H9 (cell line): ENCODE measurements at regions not wholly inside any gene's neighbourhood (a gene's known extent, or its start where the extent isn't known, plus 50 kb on each side); places are given as distances from the start of the nearest gene placed in this dataset.

Experiments used
- DNase-seq: peaks from one replicate; pipeline ENCODE4 v3.0.0-alpha.2; 2017
- H2AFZ ChIP-seq: one replicate; pipeline ENCODE4 v1.6.1; 2013; ENCODE audit warnings: mild to moderate bottlenecking, low read length, control low read depth, moderate library complexity
- H2AK5ac ChIP-seq: 2 replicates; pipeline ENCODE4 v1.6.1; 2013; ENCODE audit warnings: low read length, control low read depth, mixed read lengths; ENCODE audit not compliant: insufficient read length
- H2BK120ac ChIP-seq: one replicate; pipeline ENCODE4 v1.6.1; 2013; ENCODE audit warnings: low read depth, mild to moderate bottlenecking, low read length, control low read depth, inconsistent platforms; ENCODE audit not compliant: poor library complexity, severe bottlenecking
- H2BK12ac ChIP-seq: 2 replicates; pipeline ENCODE4 v1.6.1; 2013; ENCODE audit warnings: low read length, control low read depth, mixed read lengths, low read depth; ENCODE audit not compliant: insufficient read length
- H2BK15ac ChIP-seq: 2 replicates; pipeline ENCODE4 v1.6.1; 2013; ENCODE audit warnings: low read depth, low read length, control low read depth
- H2BK20ac ChIP-seq: one replicate; pipeline ENCODE4 v1.6.1; 2013; ENCODE audit warnings: low read depth, mild to moderate bottlenecking, low read length, control low read depth, inconsistent platforms; ENCODE audit not compliant: poor library complexity, severe bottlenecking
- H2BK5ac ChIP-seq: 2 replicates; pipeline ENCODE4 v1.6.1; 2013; ENCODE audit warnings: low read length, control low read depth, mixed read lengths; ENCODE audit not compliant: insufficient read length
- H3K14ac ChIP-seq: 2 replicates; pipeline ENCODE4 v1.6.1; 2013; ENCODE audit warnings: low read length, control low read depth; ENCODE audit not compliant: insufficient read depth
- H3K18ac ChIP-seq: 2 replicates; pipeline ENCODE4 v1.6.1; 2013; ENCODE audit warnings: low read depth, mild to moderate bottlenecking, mixed read lengths, low read length, control low read depth; ENCODE audit not compliant: insufficient read length
- H3K23ac ChIP-seq: 2 replicates; pipeline ENCODE4 v1.6.1; 2013; ENCODE audit warnings: low read length, control low read depth, mixed read lengths, low read depth; ENCODE audit not compliant: insufficient read length
- H3K23me2 ChIP-seq: 2 replicates; pipeline ENCODE4 v1.6.1; 2013; ENCODE audit warnings: low read depth, mild to moderate bottlenecking, mixed read lengths, low read length, control low read depth; ENCODE audit not compliant: insufficient read length, poor library complexity, severe bottlenecking
- H3K27ac ChIP-seq: 2 replicates; pipeline ENCODE4 v1.5.1; 2013; ENCODE audit warnings: low read length, control low read depth, mixed read lengths, low read depth; ENCODE audit not compliant: insufficient read length
- H3K27me3 ChIP-seq: 2 replicates; pipeline ENCODE4 v1.6.1; 2013; ENCODE audit warnings: low read length, control low read depth, inconsistent platforms; ENCODE audit not compliant: insufficient read depth
- H3K4ac ChIP-seq: 2 replicates; pipeline ENCODE4 v1.6.1; 2013; ENCODE audit warnings: low read depth, mild to moderate bottlenecking, control low read depth, inconsistent platforms, low read length, moderate library complexity
- H3K4me1 ChIP-seq: 2 replicates; pipeline ENCODE4 v1.6.1; 2013; ENCODE audit warnings: low read length, control low read depth, inconsistent platforms; ENCODE audit not compliant: insufficient read depth
- H3K4me2 ChIP-seq: 2 replicates; pipeline ENCODE4 v1.6.1; 2013; ENCODE audit warnings: low read length, control low read depth, mixed read lengths; ENCODE audit not compliant: insufficient read length, insufficient read depth
- H3K56ac ChIP-seq: 2 replicates; pipeline ENCODE4 v1.6.1; 2013; ENCODE audit warnings: low read depth, mild to moderate bottlenecking, mixed read lengths, low read length, control low read depth; ENCODE audit not compliant: insufficient read length
- H3K79me1 ChIP-seq: 2 replicates; pipeline ENCODE4 v1.6.1; 2013; ENCODE audit warnings: low read depth, mild to moderate bottlenecking, moderate library complexity, low read length, control low read depth, inconsistent platforms; ENCODE audit not compliant: insufficient read depth, poor library complexity, severe bottlenecking
- H3K79me2 ChIP-seq: 2 replicates; pipeline ENCODE4 v1.6.1; 2013; ENCODE audit warnings: low read length, control low read depth, inconsistent platforms; ENCODE audit not compliant: insufficient read depth
- H3K9ac ChIP-seq: 2 replicates; pipeline ENCODE4 v1.6.1; 2013; ENCODE audit warnings: low read length, control low read depth, mixed read lengths; ENCODE audit not compliant: insufficient read length; ENCODE audit errors: extremely low read depth
- H3K9me3 ChIP-seq: one replicate; pipeline ENCODE4 v1.6.1; 2013; ENCODE audit warnings: low read depth, low read length, inconsistent platforms; ENCODE audit not compliant: control insufficient read depth
- H3T11ph ChIP-seq: one replicate; pipeline ENCODE4 v1.6.1; 2013; ENCODE audit warnings: mild to moderate bottlenecking, low read length, control low read depth, inconsistent platforms
- H4K20me1 ChIP-seq: one replicate; pipeline ENCODE4 v1.6.1; 2013; ENCODE audit not compliant: control insufficient read depth, insufficient read length, insufficient read depth
- H4K5ac ChIP-seq: 2 replicates; pipeline ENCODE4 v1.6.1; 2013; ENCODE audit warnings: low read depth, mild to moderate bottlenecking, mixed read lengths, low read length, control low read depth; ENCODE audit not compliant: insufficient read length
- H4K8ac ChIP-seq: replicated peaks from 2 replicates; pipeline ENCODE4 v1.6.1; 2013; ENCODE audit warnings: low read length, control low read depth, mixed read lengths, low read depth; ENCODE audit not compliant: insufficient read length
- H4K91ac ChIP-seq: 2 replicates; pipeline ENCODE4 v1.6.1; 2013; ENCODE audit warnings: low read depth, mild to moderate bottlenecking, moderate library complexity, mixed read lengths, low read length, control low read depth; ENCODE audit not compliant: insufficient read length
- H3K27ac Mint-ChIP-seq, 3 experiments: 2 replicates in 2 of 3; 3 replicates in 1 of 3; pipeline ENCODE4 v1.8.0; 2020 to 2021; ENCODE audit warnings: mixed read lengths in 3 of 3, mild to moderate bottlenecking in 1 of 3, moderate library complexity in 1 of 3
- H3K27me3 Mint-ChIP-seq: 2 replicates; pipeline ENCODE4 v1.8.0; 2021; ENCODE audit warnings: low read depth, mild to moderate bottlenecking, moderate library complexity, mixed read lengths
- H3K36me3 Mint-ChIP-seq, 3 experiments: 2 replicates in 2 of 3; 3 replicates in 1 of 3; pipeline ENCODE4 v1.8.0; 2020 to 2021; ENCODE audit warnings: low read depth in 3 of 3, mixed read lengths in 3 of 3; ENCODE audit not compliant: insufficient read depth in 1 of 3
- H3K4me1 Mint-ChIP-seq, 2 experiments: 2 replicates each; pipeline ENCODE4 v1.8.0; 2020; ENCODE audit warnings: mixed read lengths in 2 of 2
- H3K4me3 Mint-ChIP-seq, 2 experiments: 2 replicates in 1 of 2; 3 replicates in 1 of 2; pipeline ENCODE4 v1.8.0; 2020 to 2021; ENCODE audit warnings: mild to moderate bottlenecking in 2 of 2, mixed read lengths in 2 of 2, moderate library complexity in 1 of 2
- H3K9me3 Mint-ChIP-seq, 2 experiments: 2 replicates in 1 of 2; 3 replicates in 1 of 2; pipeline ENCODE4 v1.8.0; 2020; ENCODE audit warnings: mild to moderate bottlenecking in 2 of 2, mixed read lengths in 2 of 2, moderate library complexity in 1 of 2
- CTCF ChIP-seq: fragments of 200-600 bp; sonication (generic); conservative IDR thresholded peaks from 3 replicates; pipeline ENCODE4 v1.8.0; 2021; ENCODE audit warnings: antibody characterized with exemption, mild to moderate bottlenecking
- WGBS: extraction: QIAGEN DNeasy Blood & Tissue Kit; methylation state at CpG from one replicate; pipeline ENCODE4 v1.1.7; 2013; ENCODE audit warnings: missing lambda C conversion rate, low lambda C conversion rate, mixed read lengths; ENCODE audit not compliant: insufficient read length; ENCODE audit errors: extremely low coverage; 5-methylcytosine and 5-hydroxymethylcytosine counted together

GRCh38 chr2:5385596-5385995, 306.6 kb upstream of the SOX11 start:
- Mint-ChIP-seq H3K9me3 (no peaks in the 10 kb centered on the region; a peak in 1 of 5 replicates), H3K4me3 (no peak overlapping the region), H3K27ac (no peak overlapping the region; a peak in 1 of 7 replicates), H3K27me3 (no peaks in the 10 kb centered on the region), H3K4me1 (peaks cover 7 to 8% of the 10 kb centered on the region in 2 experiments; a peak in 3 of 4 replicates), H3K36me3 (no peaks in the 10 kb centered on the region)
- Histone ChIP-seq H2BK120ac (no peak overlapping the region), H3K79me1 (no peaks in the 10 kb centered on the region), H2BK15ac (no peak overlapping the region), H4K20me1 (no peaks in the 10 kb centered on the region), H3K79me2 (no peaks in the 10 kb centered on the region), H2AK5ac (no peak overlapping the region), H3K23ac (no peak overlapping the region), H3K23me2 (no peaks in the 10 kb centered on the region), H3K4me2 (no peak overlapping the region), H4K8ac (no peak overlapping the region), H2BK5ac (no peak overlapping the region), H2BK20ac (no peak overlapping the region), H3K4me1 (no peaks in the 10 kb centered on the region), H4K5ac (no peak overlapping the region), H3K18ac (no peak overlapping the region), H3K9me3 (no peaks in the 10 kb centered on the region), H3K27me3 (no peaks in the 10 kb centered on the region), H3K4ac (no peak overlapping the region), H3K9ac (no peak overlapping the region), H3K14ac (no peak overlapping the region), H2AFZ (no peak overlapping the region), H4K91ac (no peak overlapping the region), H3K56ac (no peak overlapping the region), H2BK12ac (no peak overlapping the region), H3K27ac (no peak overlapping the region), H3T11ph (no peak overlapping the region)
- no CpG with 5 or more reads among the region's 3 CpGs for WGBS
- no peak for DNase-seq
- TF ChIP-seq CTCF, result no peak
